OCI-LY1 (cell line): ENCODE measurements at regions not wholly inside any gene's neighbourhood (a gene's known extent, or its start where the extent isn't known, plus 50 kb on each side); places are given as distances from the start of the nearest gene placed in this dataset.

Source experiments
- EZH2 ChIP-seq: fragments of 200-600 bp; sonication (generic), shearing (Covaris generic); IDR thresholded peaks from 2 replicates; pipeline ENCODE4 v1.8.0; 2017; ENCODE audit warnings: borderline replicate concordance, mixed run types, mild to moderate bottlenecking, antibody characterized with exemption, low read length, moderate library complexity, mixed read lengths
- TF ChIP-seq, protein P1 (sequence below): fragments of 200-600 bp; sonication (generic), shearing (Covaris generic); IDR thresholded peaks from 2 replicates; pipeline ENCODE4 v1.5.1; 2017; ENCODE audit warnings: mild to moderate bottlenecking, antibody characterized with exemption, low read length, moderate library complexity, mixed read lengths

DNA sequence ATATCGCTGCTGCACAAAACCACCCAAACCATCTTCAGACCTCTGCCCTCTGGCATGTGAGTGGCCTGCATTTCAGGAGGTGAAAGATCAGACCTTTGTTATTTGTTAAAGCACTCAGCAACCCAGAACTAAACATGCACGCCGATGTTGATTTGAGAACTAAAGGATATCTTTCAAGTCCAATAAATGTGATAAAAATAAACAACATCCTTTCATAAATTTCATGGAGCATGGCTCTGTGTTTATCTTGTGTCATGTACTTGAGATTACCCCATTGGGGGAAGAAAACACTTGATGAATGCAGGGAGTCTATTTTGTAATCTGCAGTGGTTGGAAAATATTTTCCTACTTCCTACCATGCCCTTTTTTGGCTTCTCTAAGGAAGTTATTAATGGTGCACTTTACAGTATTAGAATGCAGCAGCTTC, 70.8 kb upstream of the GATA6 start:
- TF ChIP-seq, protein P1, sequence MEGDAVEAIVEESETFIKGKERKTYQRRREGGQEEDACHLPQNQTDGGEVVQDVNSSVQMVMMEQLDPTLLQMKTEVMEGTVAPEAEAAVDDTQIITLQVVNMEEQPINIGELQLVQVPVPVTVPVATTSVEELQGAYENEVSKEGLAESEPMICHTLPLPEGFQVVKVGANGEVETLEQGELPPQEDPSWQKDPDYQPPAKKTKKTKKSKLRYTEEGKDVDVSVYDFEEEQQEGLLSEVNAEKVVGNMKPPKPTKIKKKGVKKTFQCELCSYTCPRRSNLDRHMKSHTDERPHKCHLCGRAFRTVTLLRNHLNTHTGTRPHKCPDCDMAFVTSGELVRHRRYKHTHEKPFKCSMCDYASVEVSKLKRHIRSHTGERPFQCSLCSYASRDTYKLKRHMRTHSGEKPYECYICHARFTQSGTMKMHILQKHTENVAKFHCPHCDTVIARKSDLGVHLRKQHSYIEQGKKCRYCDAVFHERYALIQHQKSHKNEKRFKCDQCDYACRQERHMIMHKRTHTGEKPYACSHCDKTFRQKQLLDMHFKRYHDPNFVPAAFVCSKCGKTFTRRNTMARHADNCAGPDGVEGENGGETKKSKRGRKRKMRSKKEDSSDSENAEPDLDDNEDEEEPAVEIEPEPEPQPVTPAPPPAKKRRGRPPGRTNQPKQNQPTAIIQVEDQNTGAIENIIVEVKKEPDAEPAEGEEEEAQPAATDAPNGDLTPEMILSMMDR: no peak
- TF ChIP-seq EZH2: no peak
